ENCODE measurements at regions not wholly inside any gene's neighbourhood (a gene's known extent, or its start where the extent isn't known, plus 50 kb on each side); places are given as distances from the start of the nearest gene placed in this dataset.

DNA sequence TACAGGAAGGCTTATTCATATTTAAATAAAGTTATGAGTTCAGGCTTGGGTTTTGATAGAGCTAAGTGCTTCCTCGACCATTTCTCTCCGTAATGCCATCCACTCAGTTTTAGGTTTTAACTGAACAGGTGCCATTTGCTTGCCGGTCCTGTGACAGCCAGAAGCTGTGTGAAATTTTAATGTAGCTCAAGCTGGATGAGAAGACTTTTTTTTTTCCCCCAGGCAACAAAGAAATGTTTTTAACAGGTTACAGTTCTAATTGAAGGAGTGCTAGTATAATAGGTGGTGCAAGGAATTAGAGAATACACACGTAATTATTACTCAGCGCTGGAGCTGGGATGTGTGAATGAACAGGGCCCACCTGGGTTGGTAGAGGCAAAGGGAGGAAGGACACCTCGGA lies 502.3 kb downstream of the AACS start:
- intact Hi-C loops (cut with DNase I), result no loop called here
- Histone ChIP-seq H3K27ac (replicated peaks in 1 of 4) (no peak overlapping the region), H3K4me1 (peaks cover 0 to 17% (median 12%) of the 10 kb centered on the region in 4 donors), H3K9me3 (peaks cover 0 to 9% (median 0%) of the 10 kb centered on the region in 4 donors), H3K36me3 (no peaks in the 10 kb centered on the region), H3K4me3 (no peak overlapping the region), H3K27me3 (no peaks in the 10 kb centered on the region)
- no peak for DNase-seq (ENCODE audit: extremely low spot score)
- no peak for TF ChIP-seq POLR2AphosphoS5 (IDR thresholded peaks at IDR 0.05)
- TF ChIP-seq POLR2A (IDR thresholded peaks at IDR 0.05; ENCODE audit: low read depth), result no peak
- TF ChIP-seq CTCF (IDR thresholded peaks at IDR 0.05), result no peak
- no peak for TF ChIP-seq EP300 (IDR thresholded peaks at IDR 0.05)
- WGBS, result 70% methylated on average over 6 of the region's 6 CpGs

GRCh38 chr12:125568306-125568705 lies 503.1 kb downstream of the AACS start:
- Histone ChIP-seq H3K27ac (replicated peaks in 1 of 4) (no peak overlapping the region), H3K27me3 (no peaks in the 10 kb centered on the region), H3K36me3 (no peaks in the 10 kb centered on the region), H3K9me3 (peaks cover 0 to 9% (median 0%) of the 10 kb centered on the region in 4 donors), H3K4me3 (no peak overlapping the region), H3K4me1 (peaks cover 0 to 17% (median 12%) of the 10 kb centered on the region in 4 donors)
- WGBS, result 69% methylated on average over 4 of the region's 4 CpGs
- intact Hi-C loops (cut with DNase I), result no loop called here
- no peak for DNase-seq (ENCODE audit: extremely low spot score)
- no peak for TF ChIP-seq CTCF (IDR thresholded peaks at IDR 0.05)
- no peak for TF ChIP-seq POLR2A (IDR thresholded peaks at IDR 0.05; ENCODE audit: low read depth)
- no peak for TF ChIP-seq EP300 (IDR thresholded peaks at IDR 0.05)
- TF ChIP-seq POLR2AphosphoS5 (IDR thresholded peaks at IDR 0.05), result no peak

GRCh38 chr12:125573271-125573670 lies 508.0 kb downstream of the AACS start:
- H3K9me3 ChIP-seq, result peaks cover 0 to 3% (median 1%) of the 10 kb centered on the region in 4 donors
- H3K4me3 ChIP-seq, result no peak overlapping the region
- H3K27me3 ChIP-seq, result no peaks in the 10 kb centered on the region
- H3K36me3 ChIP-seq, result no peaks in the 10 kb centered on the region
- 81% methylated on average over 1 of the region's 1 CpG for WGBS
- intact Hi-C loops (cut with DNase I), result no loop called here
- TF ChIP-seq CTCF (IDR thresholded peaks at IDR 0.05) (no peak), POLR2AphosphoS5 (IDR thresholded peaks at IDR 0.05) (no peak), EP300 (IDR thresholded peaks at IDR 0.05) (no peak), POLR2A (IDR thresholded peaks at IDR 0.05; ENCODE audit: low read depth) (no peak)
- DNase-seq (ENCODE audit: extremely low spot score), result no peak
- H3K27ac ChIP-seq (replicated peaks in 1 of 4), result no peak overlapping the region
- H3K4me1 ChIP-seq, result peaks cover 0 to 17% (median 12%) of the 10 kb centered on the region in 4 donors

DNA sequence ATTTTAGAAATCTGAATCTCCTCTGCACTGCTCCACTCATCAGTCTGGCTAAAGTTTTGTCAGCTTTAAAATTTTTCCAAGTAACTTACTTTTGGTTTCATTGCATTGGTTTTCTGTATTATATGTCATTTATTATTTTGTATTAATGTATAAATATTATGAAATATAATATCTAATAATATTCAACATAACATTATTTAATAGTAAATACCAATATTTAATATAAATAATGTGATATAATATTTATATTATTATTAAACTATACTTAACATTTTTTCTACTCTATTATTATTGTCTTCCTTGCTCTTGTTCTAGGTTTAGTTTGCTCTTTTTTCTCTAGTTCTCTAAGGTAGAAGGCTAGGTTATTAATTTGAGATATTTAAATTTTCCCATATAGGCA lies 512.1 kb downstream of the AACS start:
- peaks cover 0 to 18% (median 8%) of the 10 kb centered on the region in 4 donors for H3K9me3 ChIP-seq
- TF ChIP-seq POLR2AphosphoS5 (IDR thresholded peaks at IDR 0.05) (no peak), EP300 (IDR thresholded peaks at IDR 0.05) (no peak)
- no peaks in the 10 kb centered on the region for H3K4me1 ChIP-seq
- no peak for DNase-seq (ENCODE audit: extremely low spot score)
- H3K36me3 ChIP-seq, result no peaks in the 10 kb centered on the region
- no peaks in the 10 kb centered on the region for H3K27me3 ChIP-seq
- H3K4me3 ChIP-seq, result no peak overlapping the region
- intact Hi-C loops (cut with DNase I), result no loop called here
- H3K27ac ChIP-seq (replicated peaks in 1 of 4), result no peak overlapping the region

- TF ChIP-seq POLR2AphosphoS5 (IDR thresholded peaks at IDR 0.05) (no peak), EP300 (IDR thresholded peaks at IDR 0.05) (no peak), CTCF (IDR thresholded peaks at IDR 0.05) (no peak), POLR2A (IDR thresholded peaks at IDR 0.05; ENCODE audit: low read depth) (no peak)
- Histone ChIP-seq H3K27ac (replicated peaks in 1 of 4) (no peak overlapping the region), H3K36me3 (no peaks in the 10 kb centered on the region), H3K4me3 (no peak overlapping the region), H3K9me3 (peaks cover 0 to 18% (median 8%) of the 10 kb centered on the region in 4 donors), H3K27me3 (no peaks in the 10 kb centered on the region), H3K4me1 (no peaks in the 10 kb centered on the region)
- intact Hi-C loops (cut with DNase I), result no loop called here
- DNase-seq (ENCODE audit: extremely low spot score), result no peak
These were observed 514.7 kb downstream of the AACS start for GRCh38 chr12:125579916-125580315.
